DOHH2 (cell line): ENCODE measurements at regions not wholly inside any gene's neighbourhood (a gene's known extent, or its start where the extent isn't known, plus 50 kb on each side); places are given as distances from the start of the nearest gene placed in this dataset.

Source experiments
- H3F3A ChIP-seq: fragments of 200-600 bp; sonication (generic), shearing (Covaris generic); 2 replicates; pipeline ENCODE4 v1.6.0; 2016; ENCODE audit warnings: antibody characterized with exemption, mild to moderate bottlenecking; ENCODE audit not compliant: control insufficient read depth, insufficient read depth
- H3K27ac ChIP-seq: fragments of 200-600 bp; sonication (generic); 2 replicates; pipeline ENCODE4 v1.5.1; 2014; ENCODE audit warnings: low read depth, mild to moderate bottlenecking, low read length, moderate library complexity
- H3K27me3 ChIP-seq: fragments of 200-600 bp; sonication (generic); 2 replicates; pipeline ENCODE4 v1.6.1; 2014; ENCODE audit warnings: mild to moderate bottlenecking, low read length, mixed read lengths; ENCODE audit not compliant: control insufficient read depth
- H3K36me3 ChIP-seq: fragments of 200-600 bp; sonication (generic); 2 replicates; pipeline ENCODE4 v1.6.1; 2014; ENCODE audit warnings: mild to moderate bottlenecking, low read length, moderate library complexity, mixed read lengths; ENCODE audit not compliant: control insufficient read depth
- H3K4me1 ChIP-seq: fragments of 200-600 bp; sonication (generic); 2 replicates; pipeline ENCODE4 v1.6.1; 2014; ENCODE audit warnings: mild to moderate bottlenecking, low read length, mixed read lengths; ENCODE audit not compliant: control insufficient read depth
- H3K4me2 ChIP-seq: fragments of 200-600 bp; sonication (generic); 2 replicates; pipeline ENCODE4 v1.6.0; 2014; ENCODE audit warnings: mild to moderate bottlenecking, low read length, moderate library complexity
- H3K4me3 ChIP-seq: fragments of 200-600 bp; sonication (generic); 2 replicates; pipeline ENCODE4 v1.5.1; 2014; ENCODE audit warnings: mild to moderate bottlenecking, low read length, mixed read lengths
- H3K79me2 ChIP-seq: fragments of 200-600 bp; sonication (generic); 2 replicates; pipeline ENCODE4 v1.6.1; 2014; ENCODE audit warnings: mild to moderate bottlenecking, low read length, mixed read lengths; ENCODE audit not compliant: control insufficient read depth
- H3K9me2 ChIP-seq: fragments of 200-600 bp; sonication (generic); replicated peaks from 2 replicates; pipeline ENCODE4 v1.6.1; 2014; ENCODE audit warnings: mild to moderate bottlenecking, low read length, mixed read lengths; ENCODE audit not compliant: control insufficient read depth
- H3K9me3 ChIP-seq: fragments of 200-600 bp; sonication (generic); 2 replicates; pipeline ENCODE4 v1.6.1; 2014; ENCODE audit warnings: antibody characterized with exemption, low read length, mixed read lengths; ENCODE audit not compliant: control insufficient read depth, insufficient read depth
- H4K20me1 ChIP-seq: fragments of 200-600 bp; sonication (generic); 2 replicates; pipeline ENCODE4 v1.6.0; 2014; ENCODE audit warnings: low read depth, mild to moderate bottlenecking, antibody characterized with exemption, low read length, moderate library complexity; ENCODE audit not compliant: control insufficient read depth, insufficient read depth
- EZH2phosphoT487 ChIP-seq: fragments of 200-600 bp; sonication (generic); IDR thresholded peaks from 2 replicates; pipeline ENCODE4 v1.6.1; 2017; ENCODE audit warnings: borderline replicate concordance, mild to moderate bottlenecking, antibody characterized with exemption, low read length, moderate library complexity, mixed read lengths
- TF ChIP-seq, protein P1 (sequence below): fragments of 200-600 bp; sonication (generic); IDR thresholded peaks from one replicate; pipeline ENCODE4 v1.5.1; 2014; ENCODE audit warnings: antibody characterized with exemption, mild to moderate bottlenecking, low read depth, low read length; ENCODE audit not compliant: poor library complexity, severe bottlenecking

DNA sequence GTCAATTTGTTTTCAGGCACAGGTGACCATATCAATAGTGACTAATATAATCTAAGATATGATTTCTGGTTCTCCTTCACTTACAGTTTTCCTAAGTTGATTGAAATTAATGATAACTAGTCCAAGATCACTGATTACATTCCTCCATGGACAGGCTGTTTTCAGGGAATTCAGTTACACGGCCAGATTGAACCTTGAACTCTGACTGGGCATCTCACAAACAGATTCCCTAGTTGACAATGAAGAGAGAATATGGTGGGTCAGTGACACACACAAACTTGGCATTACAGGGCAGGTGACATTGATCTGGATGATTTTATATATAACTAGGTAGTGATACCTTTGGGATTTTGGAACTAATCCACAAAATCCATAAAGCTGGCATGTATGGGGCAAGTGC lies 110.2 kb upstream of the EGR2 start:
- peaks cover 12% of the 10 kb centered on the region for H3K4me1 ChIP-seq
- no peaks in the 10 kb centered on the region; the same call in 1 of the 2 replicates for H3F3A ChIP-seq
- H3K27ac ChIP-seq: no peak overlapping the region
- H3K79me2 ChIP-seq: no peaks in the 10 kb centered on the region
- no peaks in the 10 kb centered on the region for H3K9me2 ChIP-seq
- no peak for TF ChIP-seq EZH2phosphoT487
- H4K20me1 ChIP-seq: no peaks in the 10 kb centered on the region
- H3K27me3 ChIP-seq: no peaks in the 10 kb centered on the region
- H3K36me3 ChIP-seq: no peaks in the 10 kb centered on the region
- no peak overlapping the region for H3K4me2 ChIP-seq
- H3K9me3 ChIP-seq: no peaks in the 10 kb centered on the region
- no peak overlapping the region for H3K4me3 ChIP-seq

DNA sequence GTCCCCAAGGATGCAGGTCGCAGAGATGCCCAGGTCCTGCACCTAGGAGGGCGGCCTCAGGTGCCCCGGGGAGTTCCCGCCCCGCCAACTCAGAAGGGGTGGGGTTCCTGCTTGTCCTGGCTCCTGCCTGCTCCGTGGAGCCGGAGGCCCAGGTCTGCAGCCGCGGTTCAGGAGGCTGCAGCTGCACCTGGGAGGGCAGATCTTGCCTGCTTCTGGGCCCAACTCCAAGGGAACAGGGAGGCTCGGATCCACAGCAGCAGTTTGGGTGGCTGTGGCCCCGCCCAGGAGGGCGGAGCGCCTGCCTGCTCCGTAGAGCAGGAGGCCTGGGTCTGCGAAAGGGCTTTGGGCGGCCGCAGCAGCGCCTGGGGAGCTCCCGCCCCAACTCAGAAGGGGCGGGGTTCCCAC lies 108.2 kb upstream of the EGR2 start:
- Histone ChIP-seq H3K9me3 (no peaks in the 10 kb centered on the region), H3K36me3 (no peaks in the 10 kb centered on the region), H3K4me3 (peak overlapping the region; percentile 57)

DNA sequence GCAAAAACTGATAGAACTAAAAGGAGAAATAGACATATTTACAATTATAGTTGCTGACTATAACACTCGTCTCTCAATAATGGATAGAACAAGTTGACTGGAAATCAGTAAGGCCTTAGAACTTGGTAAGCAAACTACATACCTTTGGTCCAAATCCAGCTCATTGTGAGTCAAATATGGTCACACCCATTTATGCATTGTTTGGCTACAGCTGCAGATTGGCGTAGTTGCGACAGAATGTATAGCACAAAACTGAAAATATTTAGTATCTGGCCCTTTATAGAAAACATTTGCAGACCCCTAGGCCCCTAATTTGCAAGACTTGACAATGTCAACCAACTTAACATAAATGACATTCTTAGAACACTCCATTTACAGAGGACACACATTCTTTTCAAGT lies 103.6 kb upstream of the EGR2 start:
- Histone ChIP-seq H3K79me2 (no peaks in the 10 kb centered on the region), H3K4me3 (no peak overlapping the region), H3K36me3 (no peaks in the 10 kb centered on the region), H3K9me3 (no peaks in the 10 kb centered on the region), H3K27ac (no peak overlapping the region), H4K20me1 (no peaks in the 10 kb centered on the region), H3F3A (no peaks in the 10 kb centered on the region; the same call in 1 of the 2 replicates), H3K4me2 (no peak overlapping the region), H3K27me3 (no peaks in the 10 kb centered on the region), H3K9me2 (0 out of 2 replicates have a peak, but pooled peaks cover 3% of the 10 kb centered on the region), H3K4me1 (peaks cover 27% of the 10 kb centered on the region)
- TF ChIP-seq, protein P1, sequence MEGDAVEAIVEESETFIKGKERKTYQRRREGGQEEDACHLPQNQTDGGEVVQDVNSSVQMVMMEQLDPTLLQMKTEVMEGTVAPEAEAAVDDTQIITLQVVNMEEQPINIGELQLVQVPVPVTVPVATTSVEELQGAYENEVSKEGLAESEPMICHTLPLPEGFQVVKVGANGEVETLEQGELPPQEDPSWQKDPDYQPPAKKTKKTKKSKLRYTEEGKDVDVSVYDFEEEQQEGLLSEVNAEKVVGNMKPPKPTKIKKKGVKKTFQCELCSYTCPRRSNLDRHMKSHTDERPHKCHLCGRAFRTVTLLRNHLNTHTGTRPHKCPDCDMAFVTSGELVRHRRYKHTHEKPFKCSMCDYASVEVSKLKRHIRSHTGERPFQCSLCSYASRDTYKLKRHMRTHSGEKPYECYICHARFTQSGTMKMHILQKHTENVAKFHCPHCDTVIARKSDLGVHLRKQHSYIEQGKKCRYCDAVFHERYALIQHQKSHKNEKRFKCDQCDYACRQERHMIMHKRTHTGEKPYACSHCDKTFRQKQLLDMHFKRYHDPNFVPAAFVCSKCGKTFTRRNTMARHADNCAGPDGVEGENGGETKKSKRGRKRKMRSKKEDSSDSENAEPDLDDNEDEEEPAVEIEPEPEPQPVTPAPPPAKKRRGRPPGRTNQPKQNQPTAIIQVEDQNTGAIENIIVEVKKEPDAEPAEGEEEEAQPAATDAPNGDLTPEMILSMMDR: no peak
- TF ChIP-seq EZH2phosphoT487: no peak

More for the DNA sequence above, 108.2 kb upstream of the EGR2 start:
- no peaks in the 10 kb centered on the region for H4K20me1 ChIP-seq
- H3K9me2 ChIP-seq: no peaks in the 10 kb centered on the region
- H3K27ac ChIP-seq: no peak overlapping the region
- peaks cover 12% of the 10 kb centered on the region for H3K4me1 ChIP-seq
- H3K4me2 ChIP-seq: peak overlapping the region; percentile 57
- TF ChIP-seq EZH2phosphoT487: no peak
- TF ChIP-seq, protein P1: no peak
- H3F3A ChIP-seq: no peaks in the 10 kb centered on the region; the same call in 1 of the 2 replicates
- H3K27me3 ChIP-seq: no peaks in the 10 kb centered on the region
- no peaks in the 10 kb centered on the region for H3K79me2 ChIP-seq

DNA sequence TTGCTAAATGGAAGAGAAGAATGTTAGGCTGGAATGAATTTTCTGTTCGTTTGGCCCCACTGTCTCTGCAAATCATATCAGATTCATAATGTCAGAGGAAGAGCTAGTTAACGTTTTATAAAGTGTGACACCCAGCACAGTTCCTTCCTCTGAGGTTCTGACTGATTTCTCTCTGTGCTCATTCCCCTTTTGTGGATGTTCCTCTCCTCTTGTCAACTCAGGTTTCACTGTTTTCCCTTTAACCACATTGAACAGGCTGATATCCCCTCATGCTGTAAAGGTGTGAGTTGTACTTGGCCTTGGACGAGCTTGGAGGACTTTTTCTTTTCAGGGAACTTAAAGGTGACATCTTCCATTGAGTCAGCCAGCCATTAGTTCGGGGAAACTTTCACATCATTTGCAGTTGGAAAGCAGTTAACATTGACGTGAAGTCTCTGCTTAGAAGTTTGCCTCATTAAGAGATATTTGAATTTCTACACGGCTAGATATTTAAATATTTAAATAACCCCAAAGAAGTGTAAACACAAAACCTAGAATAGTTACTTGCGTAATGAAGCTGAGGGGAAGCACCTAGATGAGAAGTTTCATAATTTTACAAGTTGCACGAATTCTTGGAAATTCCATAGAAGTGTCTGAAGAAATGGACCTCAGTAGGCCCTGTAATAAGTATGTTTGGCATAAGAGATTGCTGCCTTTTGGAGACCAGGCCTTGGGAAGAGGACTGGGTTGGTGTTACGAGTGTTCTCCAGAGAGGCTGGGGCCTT lies 101.5 kb upstream of the EGR2 start:
- no peak overlapping the region for H3K4me2 ChIP-seq
- H3F3A ChIP-seq: no peaks in the 10 kb centered on the region
- no peaks in the 10 kb centered on the region for H3K27me3 ChIP-seq
- H3K4me1 ChIP-seq: peaks cover 41% of the 10 kb centered on the region
- TF ChIP-seq EZH2phosphoT487: no peak
- TF ChIP-seq, protein P1: no peak
- H4K20me1 ChIP-seq: no peaks in the 10 kb centered on the region
- no peak overlapping the region for H3K27ac ChIP-seq
- H3K9me3 ChIP-seq: no peaks in the 10 kb centered on the region
- no peaks in the 10 kb centered on the region for H3K79me2 ChIP-seq
- no peak overlapping the region for H3K4me3 ChIP-seq
- no peaks in the 10 kb centered on the region for H3K36me3 ChIP-seq
- H3K9me2 ChIP-seq: 0 out of 2 replicates have a peak, but pooled peaks cover 3% of the 10 kb centered on the region
